ENCODE measurements at regions not wholly inside any gene's neighbourhood (a gene's known extent, or its start where the extent isn't known, plus 50 kb on each side); places are given as distances from the start of the nearest gene placed in this dataset.

DNA sequence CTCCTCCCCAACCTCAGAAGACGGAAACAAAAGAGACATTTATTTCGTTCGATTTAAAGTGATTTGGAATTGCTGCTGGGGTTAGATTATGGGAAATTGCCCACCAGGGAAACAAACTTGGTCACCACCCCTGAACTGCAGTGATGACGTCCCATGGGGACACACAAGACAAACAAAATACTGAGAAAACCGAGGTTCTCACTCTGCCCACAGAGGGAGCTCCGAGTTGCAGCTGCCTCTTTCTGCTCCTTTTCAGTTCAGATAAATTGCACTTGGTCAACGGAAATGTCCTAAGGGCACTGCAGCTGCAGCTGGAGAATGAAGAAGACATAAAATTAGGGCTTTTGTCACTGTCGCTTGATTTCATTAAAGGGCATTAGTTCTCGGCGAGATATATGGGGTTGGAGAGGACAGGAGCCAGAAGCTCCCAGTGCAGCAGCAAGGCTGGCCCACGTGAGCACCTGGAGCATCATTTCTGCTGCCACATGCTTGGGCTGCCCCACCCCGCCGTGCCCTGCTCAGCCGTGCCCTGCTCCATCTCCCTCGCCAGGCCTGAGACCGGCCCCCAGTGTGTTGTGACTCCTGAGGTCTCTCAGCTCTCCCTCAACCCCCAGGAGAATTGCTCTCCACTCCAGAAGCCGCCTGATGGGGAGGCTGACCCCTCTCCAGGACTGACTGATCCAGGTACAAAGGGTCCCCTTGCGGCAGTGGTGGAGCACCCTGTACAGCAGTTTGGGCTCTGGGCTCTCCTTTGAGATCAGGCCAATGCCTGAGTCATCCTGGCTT lies 231.7 kb upstream of the AJAP1 start:
- no peak for DNase-seq (ENCODE audit: low read depth)

- DNase-seq (ENCODE audit: low read depth): no peak
Observed at GRCh38 chr1:4424254-4424653, 230.2 kb upstream of the AJAP1 start.

- no peak for DNase-seq (ENCODE audit: low read depth)
Observed at GRCh38 chr1:4424766-4425165, 229.6 kb upstream of the AJAP1 start.

GRCh38 chr1:4425892-4426291 lies 228.5 kb upstream of the AJAP1 start:
- DNase-seq (ENCODE audit: low read depth): no peak

DNA sequence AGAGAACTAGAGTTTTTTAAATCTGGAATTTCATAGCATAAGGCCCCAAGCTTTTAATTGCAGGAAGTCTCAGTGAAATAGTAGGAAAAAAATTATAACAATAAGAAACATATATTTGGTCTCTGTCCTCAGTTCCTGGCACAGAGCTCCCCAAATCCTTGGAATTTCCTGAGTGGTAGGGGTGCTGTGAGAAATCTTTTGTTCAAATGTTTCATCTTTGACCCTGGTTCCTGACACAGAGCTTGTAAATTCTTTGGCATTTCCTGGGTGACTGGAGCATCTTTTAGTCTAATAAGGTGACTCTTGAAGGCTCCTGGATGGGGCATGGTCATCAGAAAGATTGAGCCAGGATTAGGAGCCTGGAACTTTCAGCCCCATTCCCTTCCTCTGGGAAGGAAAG lies 225.7 kb upstream of the AJAP1 start:
- no peak for DNase-seq (ENCODE audit: low read depth)

- no peak for DNase-seq (ENCODE audit: low read depth)
Observed at GRCh38 chr1:4430406-4431365, 223.7 kb upstream of the AJAP1 start.

DNA sequence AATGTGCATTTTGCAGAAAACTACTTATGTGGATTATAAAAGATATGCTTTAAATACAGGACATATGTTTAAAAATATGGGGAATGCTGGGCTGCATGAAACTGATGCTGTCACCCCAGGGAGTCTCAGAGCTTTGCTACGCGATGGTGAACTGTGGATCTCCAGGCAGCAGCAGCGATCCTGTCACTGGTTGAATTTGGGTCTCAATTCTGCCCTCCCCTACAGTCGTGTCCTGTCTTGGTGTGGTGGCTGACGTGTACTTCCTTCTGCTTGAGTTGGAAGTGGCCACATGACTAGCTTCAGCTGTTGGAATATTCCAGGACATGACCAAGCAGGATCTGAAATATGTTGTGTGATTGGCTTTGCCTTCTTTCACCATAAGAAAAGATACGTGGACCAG lies 222.9 kb upstream of the AJAP1 start:
- no peak for DNase-seq (ENCODE audit: low read depth)

DNA sequence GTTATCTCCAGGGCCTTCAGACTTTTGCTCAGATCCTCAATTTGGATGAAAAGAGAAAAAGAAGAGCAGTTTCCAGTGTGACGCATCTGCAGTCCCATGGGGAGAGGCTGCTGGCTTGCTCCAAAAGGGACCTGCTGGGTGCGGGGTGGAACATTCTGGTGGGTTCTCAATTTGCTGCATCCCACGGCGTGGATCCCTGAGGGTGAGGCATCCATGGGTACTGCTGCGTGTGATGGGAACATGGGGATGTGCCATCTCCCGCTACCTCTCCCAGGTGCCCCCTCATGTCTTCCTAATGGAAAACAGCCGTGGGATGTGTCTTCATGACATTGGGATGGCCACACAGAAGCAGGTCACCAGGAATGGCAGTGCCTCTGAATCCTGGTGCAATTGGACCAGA lies 221.3 kb upstream of the AJAP1 start:
- DNase-seq (ENCODE audit: low read depth): no peak

- no peak for DNase-seq (ENCODE audit: low read depth)
Observed at GRCh38 chr1:4444086-4444485, 210.3 kb upstream of the AJAP1 start.

- no peak for DNase-seq (ENCODE audit: low read depth)
Observed at GRCh38 chr1:4447778-4448420, 206.5 kb upstream of the AJAP1 start.

GRCh38 chr1:4449972-4450371 lies 204.4 kb upstream of the AJAP1 start:
- no peak for DNase-seq (ENCODE audit: low read depth)

DNA sequence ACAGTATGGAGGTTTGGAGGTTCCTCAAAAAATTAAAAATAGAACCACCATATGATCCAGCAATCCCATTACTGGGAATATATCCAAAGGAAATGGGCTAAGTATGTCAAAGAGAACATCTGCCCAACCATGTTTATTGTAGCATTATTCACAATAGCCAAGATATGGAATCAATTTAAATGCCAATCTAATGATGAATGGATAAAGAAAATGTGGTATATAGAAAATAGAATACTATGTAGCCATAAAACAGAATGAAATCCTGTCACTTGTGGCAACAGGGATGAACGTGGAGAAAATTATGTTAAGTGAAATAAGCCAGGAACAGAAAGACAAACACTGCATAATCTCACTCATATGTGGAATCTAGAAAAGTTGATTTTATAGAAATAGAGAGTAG lies 201.7 kb upstream of the AJAP1 start:
- no peak for DNase-seq (ENCODE audit: low read depth)

GRCh38 chr1:4460052-4460451 lies 194.4 kb upstream of the AJAP1 start:
- no peak for DNase-seq (ENCODE audit: low read depth)

DNA sequence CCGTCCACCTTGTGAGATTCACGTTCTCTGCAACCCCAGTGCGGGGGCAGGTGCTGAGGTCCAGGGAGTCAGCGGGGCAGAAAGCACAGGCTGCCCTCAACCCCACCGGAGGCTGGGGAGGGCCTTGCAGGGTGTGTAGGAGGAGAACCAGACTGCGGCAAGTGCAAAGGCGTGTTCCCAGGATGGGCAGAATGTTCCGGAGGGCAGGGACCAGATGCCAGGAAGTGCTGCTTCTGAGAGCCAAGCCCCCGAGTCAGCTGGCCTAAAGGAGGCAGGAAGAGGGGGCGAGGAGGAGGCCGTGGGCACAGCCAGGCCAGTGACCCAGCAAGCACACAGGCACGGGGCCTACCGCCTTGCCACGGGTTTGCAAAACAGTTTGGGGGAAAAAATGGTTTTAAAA lies 193.8 kb upstream of the AJAP1 start:
- DNase-seq (ENCODE audit: low read depth): no peak

DNA sequence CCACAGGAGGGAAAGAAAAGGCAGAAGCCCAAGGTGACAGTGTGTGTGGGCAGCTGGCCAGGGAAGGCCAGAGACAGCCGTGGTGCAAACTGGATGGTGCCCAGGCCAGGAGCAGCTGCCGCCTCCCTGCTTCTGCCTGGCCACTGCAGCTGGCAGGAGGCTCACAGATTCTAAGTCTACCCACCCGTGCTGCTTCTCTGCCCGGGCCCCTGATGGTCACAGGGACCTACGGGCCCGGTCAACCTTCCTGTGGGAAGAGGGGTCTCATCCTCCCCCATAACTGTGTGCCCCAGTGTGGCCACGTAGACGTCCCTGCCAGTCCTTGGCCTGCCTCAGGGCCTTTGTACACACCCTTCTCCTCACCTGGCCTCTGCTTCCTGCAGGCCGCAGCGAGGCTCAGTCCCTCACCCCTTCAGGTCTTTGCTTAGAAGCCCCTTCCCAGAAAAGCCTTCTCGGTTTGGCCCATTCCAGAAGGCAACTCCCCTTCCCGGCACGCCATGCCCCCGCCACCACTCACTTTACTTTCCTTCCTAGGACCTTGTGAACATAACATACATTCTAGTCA lies 192.6 kb upstream of the AJAP1 start:
- no peak for DNase-seq (ENCODE audit: low read depth)

GRCh38 chr1:4462831-4463484 lies 191.5 kb upstream of the AJAP1 start:
- no peak for DNase-seq (ENCODE audit: low read depth)

DNA sequence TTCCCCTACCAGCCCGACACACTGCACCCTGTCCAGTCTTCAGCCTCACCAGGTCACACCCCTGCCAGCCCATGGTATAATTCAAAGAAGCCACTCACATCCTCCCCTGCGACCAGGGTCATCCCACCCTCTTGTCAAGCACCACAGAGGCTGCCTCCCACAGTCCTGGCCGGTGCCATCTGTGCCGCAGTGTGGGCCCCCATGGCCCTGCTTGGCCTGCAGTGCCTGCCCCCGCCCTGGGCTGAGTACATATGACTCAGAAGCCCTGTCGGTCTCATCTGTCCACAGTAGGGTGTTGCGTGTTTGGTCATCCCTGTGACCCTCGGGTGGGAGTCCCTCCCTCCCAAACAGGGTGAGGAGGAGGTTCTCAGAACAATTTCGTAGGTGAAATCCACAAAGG lies 190.8 kb upstream of the AJAP1 start:
- DNase-seq (ENCODE audit: low read depth): no peak

DNA sequence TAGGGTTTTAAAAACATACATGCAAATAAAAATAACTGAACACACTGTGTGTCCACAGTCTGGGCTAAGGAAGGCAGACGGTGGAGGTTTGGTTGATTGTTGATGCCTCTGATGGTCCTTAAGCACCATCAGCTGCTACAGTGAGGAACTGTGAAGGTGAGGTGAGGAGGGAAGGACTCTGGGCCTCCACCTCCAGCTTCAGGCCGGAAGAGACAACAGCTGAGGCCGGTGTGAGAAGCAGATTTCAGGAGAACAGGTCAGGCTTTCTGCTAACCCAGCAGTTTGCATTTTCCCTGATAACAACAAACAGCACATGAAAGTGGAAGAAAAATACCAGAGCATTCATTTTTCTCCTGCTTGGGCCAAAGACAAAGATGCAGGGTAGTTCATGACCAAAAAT lies 189.9 kb upstream of the AJAP1 start:
- no peak for DNase-seq (ENCODE audit: low read depth)

DNA sequence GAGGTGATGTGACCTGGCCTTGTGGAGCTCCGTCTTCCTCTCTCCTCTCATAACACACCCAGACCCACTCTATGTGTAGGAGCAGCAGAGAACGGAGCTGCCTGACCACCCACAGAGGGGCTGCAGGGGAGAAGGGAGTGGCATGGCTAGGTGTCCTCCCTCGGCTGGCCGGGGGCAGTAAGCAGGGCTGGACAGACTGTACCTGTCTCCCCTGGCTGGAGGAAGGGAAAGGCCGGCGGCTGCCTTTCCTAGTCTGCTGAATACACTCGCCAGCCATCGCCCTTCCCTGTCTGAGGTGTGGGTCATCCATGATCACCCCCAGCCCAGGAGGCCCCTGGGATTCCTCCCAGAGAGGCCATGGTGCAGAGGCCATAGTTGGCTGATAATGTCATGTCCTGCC lies 187.2 kb upstream of the AJAP1 start:
- DNase-seq (ENCODE audit: low read depth): no peak

DNA sequence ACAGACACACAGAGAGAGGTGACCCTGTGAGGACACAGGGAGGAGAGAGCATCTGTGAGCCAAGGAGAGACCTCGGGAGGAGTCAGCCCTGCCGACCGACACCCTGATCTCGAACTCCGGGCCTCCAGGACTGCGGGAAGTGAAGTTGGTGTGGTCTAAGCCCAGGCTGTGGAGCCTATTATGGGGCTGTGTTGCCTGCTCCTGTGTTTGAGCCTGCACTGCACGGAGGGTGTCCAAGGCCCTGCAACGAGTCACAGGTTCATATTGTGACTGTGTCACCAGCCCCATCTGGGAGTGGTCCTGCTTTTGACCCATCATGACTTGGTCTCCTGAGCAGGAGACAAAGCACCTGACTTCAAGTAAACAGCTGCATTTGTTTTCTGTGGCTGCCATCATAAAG lies 186.0 kb upstream of the AJAP1 start:
- DNase-seq (ENCODE audit: low read depth): no peak

DNA sequence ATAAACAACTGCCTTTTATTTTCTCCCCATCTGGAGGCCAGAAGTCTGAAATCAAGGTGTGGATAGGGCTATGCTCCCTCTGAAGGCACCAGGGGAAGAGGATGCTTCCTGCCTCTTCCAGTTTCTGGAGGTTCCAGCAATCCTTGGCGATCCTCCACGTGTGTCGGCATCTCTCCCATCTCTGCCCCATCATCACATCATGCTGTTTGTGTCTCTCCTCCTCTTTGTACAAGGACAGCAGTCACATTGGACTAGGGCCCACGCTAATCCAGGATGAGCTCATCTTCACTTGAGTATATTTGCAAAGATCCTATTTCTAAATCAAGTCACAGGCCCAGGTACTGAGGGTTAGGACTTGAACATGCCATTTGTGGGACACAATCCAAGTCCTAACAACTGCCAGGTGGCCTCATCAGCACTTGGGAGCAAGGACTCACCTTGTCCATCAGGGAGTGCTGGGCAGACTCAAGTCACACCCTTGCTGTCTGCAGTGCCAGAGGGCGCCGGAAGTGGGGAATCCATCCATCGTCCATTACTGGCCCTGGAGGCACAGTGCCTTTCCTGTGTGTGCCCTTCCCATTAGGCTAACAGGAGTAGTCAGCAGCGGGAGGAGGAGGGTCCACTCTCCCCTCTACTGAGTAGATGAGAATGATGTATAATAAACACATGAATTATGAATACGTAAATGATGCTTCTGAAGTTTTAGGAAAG lies 185.4 kb upstream of the AJAP1 start:
- no peak for DNase-seq (ENCODE audit: low read depth)

All from renal cortical epithelial cell (primary cell).